Calu3 (cell line): ENCODE measurements at regions not wholly inside any gene's neighbourhood (a gene's known extent, or its start where the extent isn't known, plus 50 kb on each side); places are given as distances from the start of the nearest gene placed in this dataset.

Experiments
- BruUV-seq: library from RNA; stranded (reverse); fragments of 400-500 nt; replicated peaks from 2 replicates; lab custom pipeline; 2021; lab: Mats Ljungman, UMichigan
- CTCF ChIA-PET: fragments of 300-600 bp; sonication (Branson Sonifier 250); formaldehyde crosslinking; loops from one replicate; lab custom pipeline; 2022; ENCODE audit warnings: antibody characterized with exemption; lab: Charles Lee
- DNase-seq: peaks from one replicate; pipeline ENCODE4 v3.0.0; 2022
- H3K27ac Mint-ChIP-seq: one replicate; pipeline ENCODE4 v1.8.0; 2022; ENCODE audit warnings: mixed read lengths; ENCODE audit not compliant: unreplicated experiment
- H3K27me3 Mint-ChIP-seq: one replicate; pipeline ENCODE4 v1.8.0; 2022; ENCODE audit warnings: mixed read lengths; ENCODE audit not compliant: unreplicated experiment
- H3K36me3 Mint-ChIP-seq: one replicate; pipeline ENCODE4 v1.8.0; 2022; ENCODE audit warnings: mild to moderate bottlenecking, moderate library complexity, mixed read lengths; ENCODE audit not compliant: insufficient read depth, unreplicated experiment
- H3K4me1 Mint-ChIP-seq: one replicate; pipeline ENCODE4 v1.8.0; 2022; ENCODE audit warnings: mild to moderate bottlenecking, low read depth, mixed read lengths; ENCODE audit not compliant: unreplicated experiment
- H3K4me3 Mint-ChIP-seq: one replicate; pipeline ENCODE4 v1.8.0; 2022; ENCODE audit warnings: mild to moderate bottlenecking, low read depth, moderate library complexity, mixed read lengths; ENCODE audit not compliant: unreplicated experiment
- H3K9me3 Mint-ChIP-seq: one replicate; pipeline ENCODE4 v1.8.0; 2022; ENCODE audit warnings: low read depth, mixed read lengths; ENCODE audit not compliant: unreplicated experiment
- intact Hi-C: fragments of 100-400 bp; cut with micrococcal nuclease; formaldehyde crosslinking; loops from one replicate; pipeline ENCODE4 v1.10.0; 2022; ENCODE audit not compliant: unreplicated experiment
- TF ChIP-seq, protein P1 (sequence below): fragments of 200-600 bp; IDR thresholded peaks from one replicate; pipeline ENCODE4 v1.8.0; 2022; ENCODE audit warnings: antibody characterized with exemption; ENCODE audit not compliant: unreplicated experiment

DNA sequence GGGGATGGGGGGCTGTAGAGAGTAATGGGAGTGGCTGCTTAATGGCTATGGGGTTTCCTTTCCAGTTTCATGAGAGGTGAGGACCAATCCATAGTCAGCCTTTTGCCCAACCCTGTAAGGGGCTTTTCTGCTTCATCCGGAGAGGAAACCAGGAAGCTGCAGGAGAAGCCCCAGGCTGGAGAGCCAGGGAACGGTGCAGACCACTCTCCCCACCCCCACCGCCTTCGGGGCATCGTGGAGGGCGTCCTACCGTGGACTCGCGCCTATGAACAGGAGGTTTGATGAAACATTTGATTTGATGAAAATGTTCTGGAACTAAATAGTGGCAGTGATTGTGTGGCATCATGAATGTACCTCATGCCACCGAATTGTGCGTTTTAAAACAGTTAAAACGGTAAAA, 204.3 kb upstream of the DIO3 start:
- no TSS peak for BruUV-seq
- peaks cover 3% of the 10 kb centered on the region for H3K9me3 Mint-ChIP-seq
- DNase-seq: no peak
- intact Hi-C loops: no loop called here
- peaks cover 52% of the 10 kb centered on the region for H3K27me3 Mint-ChIP-seq
- H3K36me3 Mint-ChIP-seq: no peaks in the 10 kb centered on the region
- CTCF ChIA-PET: no interaction called here
- no peaks in the 10 kb centered on the region for H3K4me1 Mint-ChIP-seq
- TF ChIP-seq, protein P1, sequence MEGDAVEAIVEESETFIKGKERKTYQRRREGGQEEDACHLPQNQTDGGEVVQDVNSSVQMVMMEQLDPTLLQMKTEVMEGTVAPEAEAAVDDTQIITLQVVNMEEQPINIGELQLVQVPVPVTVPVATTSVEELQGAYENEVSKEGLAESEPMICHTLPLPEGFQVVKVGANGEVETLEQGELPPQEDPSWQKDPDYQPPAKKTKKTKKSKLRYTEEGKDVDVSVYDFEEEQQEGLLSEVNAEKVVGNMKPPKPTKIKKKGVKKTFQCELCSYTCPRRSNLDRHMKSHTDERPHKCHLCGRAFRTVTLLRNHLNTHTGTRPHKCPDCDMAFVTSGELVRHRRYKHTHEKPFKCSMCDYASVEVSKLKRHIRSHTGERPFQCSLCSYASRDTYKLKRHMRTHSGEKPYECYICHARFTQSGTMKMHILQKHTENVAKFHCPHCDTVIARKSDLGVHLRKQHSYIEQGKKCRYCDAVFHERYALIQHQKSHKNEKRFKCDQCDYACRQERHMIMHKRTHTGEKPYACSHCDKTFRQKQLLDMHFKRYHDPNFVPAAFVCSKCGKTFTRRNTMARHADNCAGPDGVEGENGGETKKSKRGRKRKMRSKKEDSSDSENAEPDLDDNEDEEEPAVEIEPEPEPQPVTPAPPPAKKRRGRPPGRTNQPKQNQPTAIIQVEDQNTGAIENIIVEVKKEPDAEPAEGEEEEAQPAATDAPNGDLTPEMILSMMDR: no peak
- no peak overlapping the region for H3K27ac Mint-ChIP-seq
- no peak overlapping the region for H3K4me3 Mint-ChIP-seq

DNA sequence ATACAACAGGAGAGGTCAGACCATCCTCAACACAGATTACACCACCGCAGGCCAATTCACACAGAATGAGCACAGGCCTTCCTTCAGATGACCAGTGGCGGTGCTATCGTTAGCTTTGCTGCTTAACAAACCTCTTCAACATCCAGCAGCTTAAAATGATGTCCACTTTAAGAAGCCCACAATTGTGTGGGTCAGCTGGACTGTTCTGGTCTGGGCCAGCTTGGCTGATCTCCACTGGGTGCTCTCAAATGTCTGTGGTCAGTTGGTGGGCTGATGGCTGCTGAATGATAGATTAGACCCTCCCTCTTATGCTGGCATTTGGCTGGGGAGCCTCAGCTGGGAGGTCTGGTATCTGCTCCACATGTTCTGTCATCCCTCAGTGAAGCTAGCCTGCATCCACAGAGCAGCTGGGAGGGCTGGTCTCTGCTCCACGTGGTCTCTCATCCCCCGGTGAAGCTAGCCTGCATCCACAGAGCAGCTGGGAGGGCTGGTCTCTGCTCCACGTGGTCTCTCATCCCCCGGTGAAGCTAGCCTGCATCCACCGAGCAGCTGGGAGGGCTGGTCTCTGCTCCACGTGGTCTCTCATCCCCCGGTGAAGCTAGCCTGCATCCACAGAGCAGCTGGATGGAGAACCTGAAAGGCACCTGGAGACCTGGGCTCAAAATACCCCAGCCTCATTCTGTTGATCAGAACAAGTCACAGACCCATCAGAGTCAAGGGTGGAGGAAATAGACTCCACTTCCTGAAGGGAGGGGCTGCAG, 203.6 kb upstream of the DIO3 start:
- no peak overlapping the region for H3K27ac Mint-ChIP-seq
- no peak for DNase-seq
- intact Hi-C loops: no loop called here
- H3K9me3 Mint-ChIP-seq: peaks cover 5% of the 10 kb centered on the region
- TF ChIP-seq, protein P1: no peak
- BruUV-seq: no TSS peak
- H3K36me3 Mint-ChIP-seq: no peaks in the 10 kb centered on the region
- CTCF ChIA-PET: no interaction called here
- peaks cover 59% of the 10 kb centered on the region for H3K27me3 Mint-ChIP-seq
- no peak overlapping the region for H3K4me3 Mint-ChIP-seq
- no peaks in the 10 kb centered on the region for H3K4me1 Mint-ChIP-seq

DNA sequence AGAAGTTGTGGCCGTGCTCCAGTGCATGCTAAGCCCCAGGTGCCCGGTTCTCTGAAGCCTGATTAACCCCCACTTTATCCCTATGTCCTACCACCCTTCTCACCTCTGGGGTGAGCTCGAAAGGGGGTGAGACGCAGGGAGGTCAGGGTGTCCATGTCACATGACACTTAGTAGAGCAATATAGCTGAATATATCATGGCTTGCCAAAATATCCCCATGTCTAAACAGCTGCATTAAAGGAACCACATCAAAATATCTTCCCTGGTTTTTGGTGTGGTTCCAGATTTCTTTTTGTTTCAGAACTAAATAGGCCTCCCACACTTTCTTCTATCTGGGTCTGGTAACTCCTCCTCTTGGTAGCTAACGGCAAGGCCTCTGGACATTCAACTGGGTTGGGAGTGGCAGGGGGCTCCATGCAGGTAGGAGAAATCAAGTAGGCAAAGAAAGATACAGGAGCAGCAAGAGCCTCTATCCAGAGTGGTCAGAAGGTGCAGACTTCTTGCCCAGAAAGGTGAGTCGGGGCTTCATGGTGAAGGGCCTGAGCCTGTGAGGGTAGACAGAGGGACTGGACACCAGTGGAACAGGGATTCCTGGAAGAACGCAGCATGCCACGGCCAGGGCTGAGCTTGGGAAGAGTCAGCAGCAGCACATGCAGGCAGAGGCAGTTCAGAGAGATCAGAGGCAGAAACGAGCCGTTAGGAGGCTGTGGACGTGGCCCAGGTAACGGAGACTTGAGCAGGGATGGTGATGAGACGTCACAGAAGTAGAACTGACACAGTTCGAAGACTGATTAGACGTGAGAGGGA, 202.8 kb upstream of the DIO3 start:
- H3K27me3 Mint-ChIP-seq: peaks cover 67% of the 10 kb centered on the region
- H3K27ac Mint-ChIP-seq: no peak overlapping the region
- no peak for DNase-seq
- TF ChIP-seq, protein P1: no peak
- CTCF ChIA-PET: no interaction called here
- H3K4me3 Mint-ChIP-seq: no peak overlapping the region
- peaks cover 5% of the 10 kb centered on the region for H3K9me3 Mint-ChIP-seq
- H3K36me3 Mint-ChIP-seq: no peaks in the 10 kb centered on the region
- intact Hi-C loops: no loop called here
- no TSS peak for BruUV-seq
- H3K4me1 Mint-ChIP-seq: no peaks in the 10 kb centered on the region

- TF ChIP-seq, protein P1: no peak
- Mint-ChIP-seq H3K4me3 (no peak overlapping the region), H3K4me1 (no peaks in the 10 kb centered on the region), H3K36me3 (no peaks in the 10 kb centered on the region), H3K27me3 (peaks cover 63% of the 10 kb centered on the region), H3K9me3 (peaks cover 2% of the 10 kb centered on the region), H3K27ac (no peak overlapping the region)
- CTCF ChIA-PET: no interaction called here
- BruUV-seq: no TSS peak
- no peak for DNase-seq
- intact Hi-C loops: no loop called here
Observed at GRCh38 chr14:101359221-101360053, 201.9 kb upstream of the DIO3 start.
